GM13977 (cell line): ENCODE measurements at regions not wholly inside any gene's neighbourhood (a gene's known extent, or its start where the extent isn't known, plus 50 kb on each side); places are given as distances from the start of the nearest gene placed in this dataset.

Experiments used
- DNase-seq: peaks from one replicate; pipeline ENCODE4 v3.0.0; 2012; ENCODE audit warnings: low spot score
- in situ Hi-C: fragments of 300-500 bp; cut with MboI; formaldehyde crosslinking; loops from one replicate; pipeline ENCODE4 v1.12.0; 2022; ENCODE audit warnings: low sequenced_read_pairs, low pct_unique_long_range_greater_than_20kb, mixed read lengths, inconsistent platforms; ENCODE audit not compliant: unreplicated experiment
- TF ChIP-seq, protein P1 (sequence below): IDR thresholded peaks from 2 replicates; pipeline ENCODE4 v1.5.1; 2012; ENCODE audit warnings: mild to moderate bottlenecking, control low read depth; ENCODE audit not compliant: insufficient read depth; ENCODE audit errors: extremely low read depth, missing control alignments

DNA sequence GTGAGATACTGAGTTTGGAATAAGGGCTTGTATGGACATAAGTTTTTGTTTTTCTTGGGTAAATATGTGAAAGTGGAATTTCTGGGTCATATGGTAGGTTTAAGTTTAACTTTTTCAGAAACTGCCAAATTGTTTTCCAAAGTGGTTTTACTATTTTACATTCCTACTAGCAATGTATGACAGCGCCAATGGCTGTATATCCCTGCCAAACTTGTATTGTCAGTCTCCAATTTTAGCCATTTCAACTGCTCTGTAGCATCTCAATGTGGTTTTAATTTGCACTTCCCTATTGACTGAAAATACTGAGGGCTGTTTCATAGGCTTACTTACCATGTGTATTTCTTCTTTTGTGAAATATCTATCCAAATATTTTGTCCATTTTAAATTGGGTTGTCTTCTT, 90.5 kb upstream of the ZNF32 start:
- TF ChIP-seq, protein P1, sequence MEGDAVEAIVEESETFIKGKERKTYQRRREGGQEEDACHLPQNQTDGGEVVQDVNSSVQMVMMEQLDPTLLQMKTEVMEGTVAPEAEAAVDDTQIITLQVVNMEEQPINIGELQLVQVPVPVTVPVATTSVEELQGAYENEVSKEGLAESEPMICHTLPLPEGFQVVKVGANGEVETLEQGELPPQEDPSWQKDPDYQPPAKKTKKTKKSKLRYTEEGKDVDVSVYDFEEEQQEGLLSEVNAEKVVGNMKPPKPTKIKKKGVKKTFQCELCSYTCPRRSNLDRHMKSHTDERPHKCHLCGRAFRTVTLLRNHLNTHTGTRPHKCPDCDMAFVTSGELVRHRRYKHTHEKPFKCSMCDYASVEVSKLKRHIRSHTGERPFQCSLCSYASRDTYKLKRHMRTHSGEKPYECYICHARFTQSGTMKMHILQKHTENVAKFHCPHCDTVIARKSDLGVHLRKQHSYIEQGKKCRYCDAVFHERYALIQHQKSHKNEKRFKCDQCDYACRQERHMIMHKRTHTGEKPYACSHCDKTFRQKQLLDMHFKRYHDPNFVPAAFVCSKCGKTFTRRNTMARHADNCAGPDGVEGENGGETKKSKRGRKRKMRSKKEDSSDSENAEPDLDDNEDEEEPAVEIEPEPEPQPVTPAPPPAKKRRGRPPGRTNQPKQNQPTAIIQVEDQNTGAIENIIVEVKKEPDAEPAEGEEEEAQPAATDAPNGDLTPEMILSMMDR = no peak
- in situ Hi-C loops = no loop called here
- no peak for DNase-seq

DNA sequence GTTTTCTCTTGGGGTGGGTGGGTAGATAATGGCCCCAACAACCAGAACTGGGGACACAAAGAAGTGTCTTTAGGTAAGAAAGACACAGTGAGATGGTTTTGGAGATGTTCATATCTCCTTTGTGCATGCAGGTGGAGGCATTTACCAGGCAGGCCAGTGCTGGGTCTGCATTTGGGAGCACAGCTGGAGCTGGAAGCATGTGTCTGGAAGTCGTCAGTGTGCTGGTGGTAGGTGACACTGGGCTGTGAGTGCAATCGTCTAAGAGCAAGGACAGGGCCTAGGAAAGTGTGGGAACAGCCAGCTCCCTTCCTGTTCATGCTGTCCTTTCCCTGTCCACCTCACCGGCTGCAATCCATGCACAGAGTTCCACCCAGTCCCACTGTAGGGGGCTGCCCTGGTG, 88.3 kb upstream of the ZNF32 start:
- TF ChIP-seq, protein P1 = no peak
- DNase-seq = no peak
- in situ Hi-C loops = no loop called here

DNA sequence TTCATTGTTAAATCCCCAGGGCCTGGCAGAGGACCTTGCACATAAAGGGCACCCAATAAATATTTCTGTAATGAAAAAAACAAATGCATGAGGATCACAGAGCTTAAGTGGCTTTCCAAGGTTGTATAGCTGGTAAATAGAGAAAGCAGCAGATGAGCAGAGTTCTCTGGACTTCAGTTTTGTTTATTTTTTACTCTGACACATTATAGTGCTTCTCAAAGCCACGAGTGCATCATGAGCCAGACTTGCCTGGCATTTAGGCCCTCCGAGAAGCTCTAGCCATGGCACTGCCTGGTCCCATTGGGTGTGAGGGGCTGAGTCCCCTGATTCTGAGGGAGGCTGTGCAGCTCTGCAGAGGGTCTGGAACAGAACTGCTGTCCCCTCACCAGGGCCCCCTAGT, 87.2 kb upstream of the ZNF32 start:
- in situ Hi-C loops = no loop called here
- TF ChIP-seq, protein P1 = no peak
- DNase-seq = no peak

DNA sequence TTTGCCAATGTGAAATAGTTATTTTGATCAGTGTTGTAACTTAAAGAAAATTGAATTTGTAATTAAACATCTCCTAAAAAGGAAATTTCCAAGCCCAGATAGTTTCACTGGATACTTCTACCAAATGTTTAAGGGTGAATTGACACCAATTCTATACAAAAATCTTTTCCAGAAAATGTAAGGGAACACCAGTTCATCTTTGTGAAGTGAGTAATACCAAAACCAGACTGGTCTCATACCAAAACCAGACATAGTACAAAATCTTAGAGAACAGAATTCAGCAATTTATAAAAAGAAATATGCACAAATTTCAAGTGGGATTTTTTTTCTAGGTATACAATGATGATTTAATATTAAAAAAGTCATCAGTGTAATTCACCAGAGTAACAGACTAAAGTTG, 86.0 kb upstream of the ZNF32 start:
- TF ChIP-seq, protein P1 = no peak
- DNase-seq = no peak
- in situ Hi-C loops = no loop called here

DNA sequence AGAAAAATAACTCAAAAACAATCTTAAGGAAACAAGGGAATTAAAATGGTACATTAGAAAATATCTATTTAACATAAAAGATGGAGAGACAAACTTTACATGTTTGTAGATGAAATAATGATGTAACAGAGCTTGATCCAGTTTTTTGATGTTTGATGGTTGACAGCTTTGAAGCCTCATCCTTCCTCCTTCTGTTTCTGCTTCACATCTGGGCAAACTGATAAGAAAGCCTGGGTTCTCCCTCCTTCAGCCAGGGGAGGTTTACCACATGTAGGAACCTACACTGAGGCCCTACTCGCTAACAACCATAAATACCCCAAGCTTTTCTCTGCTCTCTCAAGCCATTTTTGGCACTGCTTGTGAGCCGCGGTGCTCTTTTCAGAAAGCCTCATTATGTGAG, 82.8 kb upstream of the ZNF32 start:
- DNase-seq = no peak
- TF ChIP-seq, protein P1 = no peak
- in situ Hi-C loops = no loop called here

DNA sequence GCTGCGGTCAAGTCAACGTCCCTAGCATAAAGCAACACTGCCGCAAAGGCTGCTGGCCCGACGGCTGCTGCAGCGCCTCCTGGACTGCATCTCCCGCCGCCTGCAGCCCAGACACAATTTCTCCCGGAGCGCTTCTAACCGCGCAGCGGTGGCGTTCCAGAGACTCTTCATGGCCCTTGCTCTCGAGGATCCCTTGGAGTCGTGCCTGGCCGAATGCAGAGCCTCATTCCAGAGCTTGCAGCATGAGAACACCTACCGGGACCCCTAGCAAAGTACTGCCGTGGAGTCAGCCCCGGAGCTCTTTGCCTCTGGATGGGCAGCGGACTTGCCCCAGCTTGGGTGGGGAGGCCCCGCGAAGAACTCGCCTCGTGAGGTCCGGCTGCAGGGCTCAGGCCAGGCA, 79.7 kb upstream of the ZNF32 start:
- DNase-seq = no peak
- in situ Hi-C loops = no loop called here
- TF ChIP-seq, protein P1 = no peak

DNA sequence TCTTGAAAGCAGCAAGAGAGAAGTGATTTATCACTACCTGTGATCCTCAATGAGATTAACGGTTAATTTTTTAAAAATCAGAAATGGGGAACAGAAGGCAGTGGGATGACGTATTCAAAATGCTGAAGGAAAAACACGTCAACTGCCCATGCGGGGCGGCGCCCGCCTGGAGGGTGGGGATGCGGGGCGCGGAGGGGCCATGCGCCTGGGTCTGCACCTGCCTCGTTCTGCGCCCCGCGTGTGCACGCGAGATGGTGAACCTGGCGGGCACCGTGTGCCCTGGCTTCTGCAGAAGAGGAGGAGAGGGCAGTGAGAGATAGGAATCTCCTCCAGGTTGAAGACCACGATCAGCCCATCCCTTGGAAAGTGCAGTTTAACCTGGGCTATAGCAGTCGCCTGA, 79.3 kb upstream of the ZNF32 start:
- TF ChIP-seq, protein P1 = no peak
- DNase-seq = no peak
- in situ Hi-C loops = no loop called here
